Heart left ventricle (tissue), 13 donors: ENCODE measurements at regions not wholly inside any gene's neighbourhood (a gene's known extent, or its start where the extent isn't known, plus 50 kb on each side); places are given as distances from the start of the nearest gene placed in this dataset.

Source experiments
- CTCF ChIP-seq, 12 donors: fragments of 200-600 bp; sonication (generic) in 4 of 12; IDR thresholded peaks; one replicate each; pipeline versions ENCODE4 v1.5.0 to v1.8.0; 2018 to 2022; ENCODE audit warnings: antibody characterized with exemption in 12 of 12, mild to moderate bottlenecking in 5 of 12
- POLR2A ChIP-seq, 2 donors: fragments of 450-650 bp; IDR thresholded peaks; one replicate each; pipeline ENCODE4 v1.6.1; 2017; ENCODE audit warnings: antibody characterized with exemption in 2 of 2, mild to moderate bottlenecking in 2 of 2, moderate library complexity in 2 of 2
- donor health status: ischemic (EF 13 %, LVEDD 7.1; RV severe dilation, severe dysfunction).
- donor health status: DM: no; HTN: yes; CAD: no.
- donor health status: DM: no; HTN: no; CAD: no.
- donor health status: ischemic (EF 25% LVEDD 6.9; RV normal size, moderate dysfunction).
- donor health status: ischemic (EF 25% LVEDD 5.7; RV mildly dilated, moderate dysfunction).
- donor health status: ischemic (EF 35%, LVEDD 5.7; RV mildly dilated, moderate dysfunction).
- donor health status: nonischemic (EF 11% LVEDD 7.7; RV severe dilation, severe dysfunction).
- donor health status: DM: yes; HTN: yes; CAD: no.
- donor health status: PGD.
- donor health status: ischemic (EF 29% LVEDD 5.4; RV normal size, mild dysfunction).
- donor health status: nonischemic (EF 23%, LVEDD 6.1; RV moderate dilation, normal function).

- TF ChIP-seq CTCF (IDR thresholded peaks at IDR 0.05) = no peak
- no peak for TF ChIP-seq POLR2A (IDR thresholded peaks at IDR 0.05)
Measured at GRCh38 chr4:54882616-54883015, 224.9 kb downstream of the KIT start.
